Osteoblast (primary cell): ENCODE measurements at regions not wholly inside any gene's neighbourhood (a gene's known extent, or its start where the extent isn't known, plus 50 kb on each side); places are given as distances from the start of the nearest gene placed in this dataset.

Experiments
- DNase-seq: peaks from one replicate; pipeline ENCODE4 v3.0.0; 2011; ENCODE audit warnings: low spot score, mixed read lengths; ENCODE audit not compliant: insufficient read length; ENCODE audit errors: missing footprints
- H2AFZ ChIP-seq: 2 replicates; pipeline ENCODE4 v1.6.0; 2011; ENCODE audit warnings: mild to moderate bottlenecking, low read length
- H3K27ac ChIP-seq: 2 replicates; pipeline ENCODE4 v1.5.1; 2011; ENCODE audit warnings: mild to moderate bottlenecking, low read depth, low read length, moderate library complexity
- H3K27me3 ChIP-seq: 2 replicates; pipeline ENCODE4 v1.6.0; 2012; ENCODE audit warnings: mild to moderate bottlenecking, control low read depth, inconsistent platforms, low read length, moderate library complexity; ENCODE audit not compliant: insufficient read depth
- H3K36me3 ChIP-seq: 2 replicates; pipeline ENCODE4 v1.5.1; 2011; ENCODE audit warnings: mild to moderate bottlenecking, low read length, control low read depth, moderate library complexity; ENCODE audit not compliant: insufficient read depth
- H3K4me1 ChIP-seq: 2 replicates; pipeline ENCODE4 v1.5.1; 2011; ENCODE audit warnings: mild to moderate bottlenecking, low read length, control low read depth, moderate library complexity; ENCODE audit not compliant: insufficient read depth
- H3K4me2 ChIP-seq: 2 replicates; pipeline ENCODE4 v1.6.0; 2011; ENCODE audit warnings: mild to moderate bottlenecking, low read length; ENCODE audit not compliant: insufficient read depth
- H3K4me3 ChIP-seq: fragments of 200-600 bp; sonication (generic); 3 replicates; pipeline ENCODE4 v1.5.1; 2012; ENCODE audit warnings: mild to moderate bottlenecking, low read length, inconsistent platforms; ENCODE audit not compliant: insufficient read depth
- H3K79me2 ChIP-seq: 2 replicates; pipeline ENCODE4 v1.6.0; 2012; ENCODE audit warnings: mild to moderate bottlenecking, low read length, control low read depth, inconsistent platforms; ENCODE audit not compliant: insufficient read depth
- H3K9me3 ChIP-seq: 2 replicates; pipeline ENCODE4 v1.5.1; 2011; ENCODE audit warnings: low read depth, low read length, control low read depth
- H4K20me1 ChIP-seq: 2 replicates; pipeline ENCODE4 v1.6.0; 2012; ENCODE audit warnings: mild to moderate bottlenecking, low read length, control low read depth; ENCODE audit not compliant: insufficient read depth
- CTCF ChIP-seq: IDR thresholded peaks from 2 replicates; pipeline ENCODE4 v1.5.1; 2011; ENCODE audit warnings: mild to moderate bottlenecking, low read depth, low read length, moderate library complexity; ENCODE audit errors: extremely low read depth

- Histone ChIP-seq H3K4me2 (no peak overlapping the region), H3K4me3 (no peak overlapping the region), H3K4me1 (no peaks in the 10 kb centered on the region), H2AFZ (no peak overlapping the region), H3K79me2 (no peaks in the 10 kb centered on the region), H4K20me1 (no peaks in the 10 kb centered on the region), H3K27ac (no peak overlapping the region), H3K36me3 (no peaks in the 10 kb centered on the region), H3K27me3 (no peaks in the 10 kb centered on the region), H3K9me3 (no peaks in the 10 kb centered on the region)
- no peak for TF ChIP-seq CTCF
- DNase-seq = no peak
Measured at GRCh38 chr17:62194401-62194800, 129.3 kb upstream of the MED13 start.

- Histone ChIP-seq H3K36me3 (no peaks in the 10 kb centered on the region), H3K4me2 (no peak overlapping the region), H3K79me2 (no peaks in the 10 kb centered on the region), H3K9me3 (no peaks in the 10 kb centered on the region), H3K27ac (no peak overlapping the region), H3K4me3 (no peak overlapping the region), H3K27me3 (no peaks in the 10 kb centered on the region), H2AFZ (no peak overlapping the region), H3K4me1 (no peaks in the 10 kb centered on the region), H4K20me1 (no peaks in the 10 kb centered on the region)
- DNase-seq = no peak
- TF ChIP-seq CTCF = no peak
Measured at GRCh38 chr17:62193249-62193648, 128.2 kb upstream of the MED13 start.

GRCh38 chr17:62191390-62192361, 126.6 kb upstream of the MED13 start:
- H2AFZ ChIP-seq = no peak overlapping the region
- peaks cover 3% of the 10 kb centered on the region for H3K27me3 ChIP-seq
- no peak overlapping the region for H3K4me2 ChIP-seq
- no peaks in the 10 kb centered on the region for H3K4me1 ChIP-seq
- TF ChIP-seq CTCF = no peak
- H3K4me3 ChIP-seq = no peak overlapping the region
- no peaks in the 10 kb centered on the region for H3K79me2 ChIP-seq
- no peaks in the 10 kb centered on the region for H4K20me1 ChIP-seq
- H3K27ac ChIP-seq = no peak overlapping the region
- no peak for DNase-seq
- no peaks in the 10 kb centered on the region for H3K36me3 ChIP-seq
- no peaks in the 10 kb centered on the region for H3K9me3 ChIP-seq

- TF ChIP-seq CTCF = no peak
- no peak overlapping the region for H3K4me2 ChIP-seq
- no peak for DNase-seq
- no peak overlapping the region for H3K4me3 ChIP-seq
- no peaks in the 10 kb centered on the region for H3K79me2 ChIP-seq
- no peaks in the 10 kb centered on the region for H4K20me1 ChIP-seq
- no peaks in the 10 kb centered on the region for H3K36me3 ChIP-seq
- H2AFZ ChIP-seq = no peak overlapping the region
- peaks cover 8% of the 10 kb centered on the region for H3K27me3 ChIP-seq
- no peak overlapping the region for H3K27ac ChIP-seq
- no peaks in the 10 kb centered on the region for H3K4me1 ChIP-seq
- H3K9me3 ChIP-seq = no peaks in the 10 kb centered on the region
Measured at GRCh38 chr17:62189377-62189776, 124.3 kb upstream of the MED13 start.
